ENCODE measurements at regions not wholly inside any gene's neighbourhood (a gene's known extent, or its start where the extent isn't known, plus 50 kb on each side); places are given as distances from the start of the nearest gene placed in this dataset.

DNA sequence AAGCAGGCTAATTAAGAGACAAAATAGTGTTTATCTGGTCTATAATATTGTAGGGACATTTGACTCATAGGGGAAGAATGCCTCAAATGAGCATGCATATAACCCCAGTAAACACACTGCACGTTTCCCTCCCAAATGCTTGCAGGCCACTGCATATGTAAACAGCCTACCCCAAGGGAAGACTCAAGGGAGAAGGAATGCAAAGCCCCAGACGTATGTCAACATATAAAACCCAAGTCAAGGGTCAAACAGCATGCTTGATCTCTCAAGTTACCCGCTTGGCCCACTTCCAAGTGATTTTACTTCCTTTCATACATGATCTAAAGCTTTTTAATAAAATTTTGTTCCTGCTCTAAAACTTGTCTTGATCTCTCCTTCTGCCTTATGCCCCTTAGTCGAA lies 1090.0 kb downstream of the OTOL1 start:
- no peak for TF ChIP-seq POLR2A (IDR thresholded peaks at IDR 0.05)
- TF ChIP-seq, protein P1, sequence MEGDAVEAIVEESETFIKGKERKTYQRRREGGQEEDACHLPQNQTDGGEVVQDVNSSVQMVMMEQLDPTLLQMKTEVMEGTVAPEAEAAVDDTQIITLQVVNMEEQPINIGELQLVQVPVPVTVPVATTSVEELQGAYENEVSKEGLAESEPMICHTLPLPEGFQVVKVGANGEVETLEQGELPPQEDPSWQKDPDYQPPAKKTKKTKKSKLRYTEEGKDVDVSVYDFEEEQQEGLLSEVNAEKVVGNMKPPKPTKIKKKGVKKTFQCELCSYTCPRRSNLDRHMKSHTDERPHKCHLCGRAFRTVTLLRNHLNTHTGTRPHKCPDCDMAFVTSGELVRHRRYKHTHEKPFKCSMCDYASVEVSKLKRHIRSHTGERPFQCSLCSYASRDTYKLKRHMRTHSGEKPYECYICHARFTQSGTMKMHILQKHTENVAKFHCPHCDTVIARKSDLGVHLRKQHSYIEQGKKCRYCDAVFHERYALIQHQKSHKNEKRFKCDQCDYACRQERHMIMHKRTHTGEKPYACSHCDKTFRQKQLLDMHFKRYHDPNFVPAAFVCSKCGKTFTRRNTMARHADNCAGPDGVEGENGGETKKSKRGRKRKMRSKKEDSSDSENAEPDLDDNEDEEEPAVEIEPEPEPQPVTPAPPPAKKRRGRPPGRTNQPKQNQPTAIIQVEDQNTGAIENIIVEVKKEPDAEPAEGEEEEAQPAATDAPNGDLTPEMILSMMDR (IDR thresholded peaks at IDR 0.05) = no peak

Data from tibial nerve (tissue), 3 donors.